Fibroblast of upper back skin (primary cell): ENCODE measurements at regions not wholly inside any gene's neighbourhood (a gene's known extent, or its start where the extent isn't known, plus 50 kb on each side); places are given as distances from the start of the nearest gene placed in this dataset.

Experiments used
- DNase-seq: peaks from one replicate; pipeline ENCODE4 v3.0.0-alpha.2; 2013

DNA sequence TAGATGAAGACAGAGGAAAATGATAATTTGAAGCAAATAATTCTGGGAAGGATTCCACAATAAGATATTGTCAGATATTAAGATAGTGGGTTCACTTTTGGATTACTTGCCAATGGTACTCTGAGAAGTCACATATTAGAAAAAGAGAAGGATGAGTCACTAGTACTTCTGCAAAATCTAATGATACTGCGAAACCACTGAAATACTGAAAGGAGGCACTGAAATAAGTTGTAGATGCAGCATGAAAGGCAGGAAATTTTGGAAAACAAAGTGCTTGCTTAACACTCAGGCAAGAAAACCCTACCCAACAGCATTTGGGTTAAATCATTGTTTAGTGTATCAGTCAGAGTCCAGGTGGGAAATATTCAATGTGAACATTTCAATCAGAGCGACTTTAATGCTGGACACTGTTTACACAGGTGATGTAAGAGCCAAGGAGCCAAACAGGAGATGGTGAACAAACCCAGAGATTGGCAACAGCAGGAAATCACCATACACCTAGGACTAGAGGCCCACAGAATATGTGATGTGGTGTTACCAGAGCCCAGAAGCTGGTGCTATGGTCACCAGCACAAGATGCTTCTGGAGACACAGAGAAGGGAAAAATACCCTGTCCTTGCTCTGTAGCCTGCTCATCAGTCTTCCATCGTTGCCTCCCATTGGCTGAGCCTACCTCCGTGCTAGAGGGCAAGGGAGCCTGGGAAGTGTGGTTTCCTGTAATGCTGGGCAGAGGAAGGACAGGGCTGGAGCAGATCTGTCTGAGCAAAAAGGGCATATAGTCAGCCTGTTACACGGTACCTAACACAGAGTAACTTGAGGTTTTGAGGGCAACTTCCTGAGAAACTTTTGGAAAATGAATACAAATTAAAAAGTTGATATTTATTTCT is 204.7 kb upstream of the ITGA4 start:
- peak; percentile 10 for DNase-seq

DNA sequence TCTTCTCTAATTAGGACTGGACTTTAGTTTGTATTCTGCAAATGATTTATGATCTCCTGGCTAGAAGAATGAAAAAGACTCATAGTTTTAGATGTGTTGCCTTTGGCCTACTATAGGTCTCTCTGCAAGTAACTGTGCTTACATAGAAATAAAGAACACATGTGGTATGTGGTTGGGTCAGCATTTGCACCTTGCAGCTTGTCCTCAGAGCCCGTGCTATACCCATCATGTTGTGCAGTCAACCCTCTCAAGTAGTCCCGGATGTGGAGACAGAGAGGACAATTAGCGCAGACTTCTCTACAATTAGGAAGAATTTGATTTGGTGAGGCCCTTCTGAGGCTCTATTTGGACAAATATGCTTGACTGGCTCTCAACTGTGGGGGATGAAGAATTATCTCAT is 203.7 kb upstream of the ITGA4 start:
- no peak for DNase-seq

DNA sequence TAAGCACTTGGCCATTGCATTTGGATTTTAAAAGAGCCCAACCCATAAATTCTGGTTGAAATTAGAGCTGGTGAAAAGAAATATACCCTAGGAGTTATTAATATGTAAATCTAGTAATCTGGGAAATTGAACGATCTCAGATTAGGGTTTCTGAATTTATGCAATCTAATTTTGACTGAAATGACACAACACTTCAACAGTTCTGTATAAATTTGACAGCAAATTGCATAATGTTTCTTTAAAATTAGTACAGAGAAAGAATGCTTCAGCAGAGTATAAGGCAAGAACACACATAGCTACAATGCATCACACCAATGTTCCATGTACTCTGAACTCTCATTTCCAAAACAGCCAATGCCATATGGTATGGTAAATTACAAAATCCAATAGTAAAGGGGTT is 201.5 kb upstream of the ITGA4 start:
- no peak for DNase-seq

DNA sequence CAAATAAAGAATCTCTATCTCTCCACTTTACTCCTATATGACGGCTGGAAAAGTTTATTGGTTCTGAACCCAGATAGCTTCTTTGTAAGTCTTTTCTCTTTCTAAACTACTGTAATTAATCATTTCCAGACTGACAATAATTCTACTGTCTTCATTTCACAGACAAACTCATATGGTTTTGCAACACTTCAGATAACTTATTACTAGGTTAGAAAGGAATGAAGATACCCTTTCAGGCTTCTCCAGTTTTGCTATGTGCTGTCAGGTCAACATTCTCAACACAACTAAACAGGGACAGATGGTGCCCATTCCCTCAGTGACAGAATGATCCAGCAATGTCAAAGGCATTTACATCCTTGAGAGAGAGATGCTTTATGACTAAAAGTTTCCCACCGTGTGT is 198.5 kb upstream of the ITGA4 start:
- peak; percentile 93 for DNase-seq

DNA sequence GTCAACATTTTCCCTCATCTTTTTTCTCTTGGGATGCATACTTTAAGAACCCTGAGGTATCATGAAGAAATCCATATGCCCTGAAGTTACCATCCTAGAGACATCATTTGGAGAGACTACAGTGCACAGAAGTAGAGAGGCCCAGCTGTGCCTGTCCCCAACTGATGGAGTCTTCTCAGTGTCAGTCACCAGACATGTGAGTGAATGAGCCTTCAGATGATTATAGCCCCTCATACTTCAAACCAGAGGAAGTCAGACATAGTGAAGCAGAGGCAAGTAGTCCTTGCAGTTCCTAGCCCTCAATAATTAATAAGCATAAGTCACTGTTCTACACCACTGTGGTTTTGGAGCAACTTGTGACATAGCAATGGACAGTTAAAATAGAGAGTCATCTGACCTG is 194.4 kb upstream of the ITGA4 start:
- no peak for DNase-seq

DNA sequence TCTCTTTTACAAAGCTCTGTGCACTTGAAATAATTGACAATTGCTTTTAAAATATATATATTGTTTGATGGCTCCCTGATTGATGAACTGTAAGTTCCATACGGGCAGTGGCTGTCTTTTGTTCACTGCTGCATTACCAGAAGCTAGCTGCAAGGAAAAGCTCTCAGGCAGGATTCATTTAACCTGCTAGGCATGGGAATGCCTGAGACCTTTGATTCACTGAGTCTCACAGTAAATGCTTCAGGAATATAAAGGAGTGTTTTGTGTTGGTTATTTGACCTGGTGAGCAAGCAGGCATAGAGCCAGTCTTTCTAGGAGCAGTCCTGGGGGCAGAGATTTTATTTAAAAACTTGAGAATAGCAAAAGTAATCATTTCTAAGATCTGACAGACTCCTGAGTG is 193.2 kb upstream of the ITGA4 start:
- no peak for DNase-seq

DNA sequence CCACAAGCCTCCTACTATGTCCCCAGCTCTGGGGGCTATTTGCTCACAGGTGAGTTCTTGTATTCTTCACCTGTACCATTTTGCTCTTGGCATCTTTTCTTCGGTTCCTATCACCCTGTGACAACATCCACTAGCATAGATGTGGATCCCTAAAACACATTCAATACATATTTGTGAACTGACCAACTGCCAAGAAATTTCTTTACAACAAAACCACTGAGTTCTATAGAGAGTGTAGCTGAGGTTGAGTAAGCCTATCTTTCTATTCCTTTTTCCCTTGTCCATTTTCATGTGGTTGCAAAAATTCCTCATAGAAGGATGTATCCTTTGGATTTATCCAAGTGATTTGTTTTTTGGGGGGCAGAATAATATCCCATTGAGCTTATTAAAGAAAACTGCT is 192.7 kb upstream of the ITGA4 start:
- peak; percentile 73 for DNase-seq

DNA sequence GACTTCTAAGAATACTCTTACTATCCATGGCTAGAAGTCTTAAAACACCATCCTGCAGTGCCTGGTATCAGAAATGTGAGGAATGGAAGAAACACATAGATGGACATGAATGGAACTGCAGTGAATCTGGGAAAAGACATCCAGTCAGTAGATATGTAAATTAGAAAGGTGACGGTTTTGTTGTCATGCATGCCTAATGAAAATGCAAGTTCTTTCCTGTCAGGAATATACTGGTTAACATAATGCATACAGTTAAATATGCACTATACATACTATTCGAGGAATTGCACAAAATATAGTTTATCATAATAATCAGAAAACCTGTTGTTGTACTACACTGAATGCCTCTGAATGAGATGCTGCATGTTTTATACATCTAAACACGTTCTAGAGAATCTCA is 190.6 kb upstream of the ITGA4 start:
- no peak for DNase-seq

DNA sequence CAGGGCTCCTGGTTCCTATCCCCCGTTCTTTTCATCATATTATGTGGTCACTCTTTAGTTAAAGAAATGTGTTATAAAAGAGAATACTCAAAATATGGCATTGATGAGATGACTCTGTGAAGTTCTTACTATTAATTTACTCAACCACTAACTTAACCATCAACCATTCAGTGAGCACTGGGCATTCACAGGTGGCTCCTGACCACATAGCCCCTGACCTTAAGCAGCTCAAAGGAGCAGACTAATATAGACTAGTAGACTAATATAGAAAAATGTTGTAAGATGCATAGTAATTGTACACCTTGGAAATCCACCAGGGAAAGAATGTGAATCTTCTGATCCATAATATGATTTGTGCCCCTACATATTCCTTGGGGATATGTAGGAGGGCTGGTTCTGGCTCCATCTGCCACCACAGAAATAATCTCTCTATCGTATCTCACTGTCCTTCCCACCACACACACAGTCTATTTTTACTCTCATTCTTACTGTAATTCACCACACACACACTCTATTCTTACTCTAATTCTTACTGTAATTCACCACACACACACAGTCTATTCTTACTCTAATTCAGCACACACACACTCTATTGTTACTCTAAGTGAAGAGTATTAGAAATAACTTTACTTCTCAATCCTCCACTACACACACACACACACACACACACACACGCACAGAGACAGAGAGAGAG is 188.9 kb upstream of the ITGA4 start:
- DNase-seq: peak; percentile 34

DNA sequence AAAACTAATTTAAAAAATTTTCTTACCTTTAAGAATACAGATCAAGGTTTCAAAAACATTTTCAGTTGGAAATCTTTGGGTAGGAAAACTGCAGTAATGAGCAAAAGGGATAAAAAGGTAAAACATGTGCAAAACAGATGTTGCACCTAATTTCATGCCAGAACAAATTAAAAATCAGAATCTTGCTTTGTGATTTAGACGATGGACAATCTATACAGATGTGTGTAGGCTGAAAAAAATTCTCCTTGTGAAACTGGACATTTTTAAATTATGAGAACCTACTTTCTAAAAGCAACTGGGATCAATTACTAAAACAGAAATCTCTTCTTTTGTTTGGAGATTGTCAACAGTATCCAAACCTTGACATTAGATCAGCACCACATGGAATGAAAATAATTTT is 183.2 kb upstream of the ITGA4 start:
- DNase-seq: no peak

DNA sequence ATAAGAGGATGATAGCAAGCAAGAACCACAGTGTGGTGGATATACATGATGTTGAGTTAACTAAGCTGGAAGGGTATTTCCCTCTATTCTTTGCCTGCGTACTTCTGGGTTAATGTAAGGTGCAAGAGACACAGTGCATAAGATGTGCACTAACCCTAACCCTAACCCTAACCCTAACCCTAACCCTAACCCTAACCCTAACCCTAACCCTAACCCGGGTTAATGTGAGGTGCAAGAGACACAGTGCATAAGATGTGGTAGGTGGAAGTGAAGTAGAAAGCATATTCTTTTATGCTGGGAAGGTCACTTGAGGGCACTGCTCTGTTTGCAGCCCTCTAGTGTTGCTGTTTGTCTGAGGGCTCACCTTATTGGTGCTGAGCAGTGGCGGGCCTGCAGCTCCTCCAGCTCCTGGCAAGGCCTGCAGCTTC is 181.5 kb upstream of the ITGA4 start:
- no peak for DNase-seq

DNA sequence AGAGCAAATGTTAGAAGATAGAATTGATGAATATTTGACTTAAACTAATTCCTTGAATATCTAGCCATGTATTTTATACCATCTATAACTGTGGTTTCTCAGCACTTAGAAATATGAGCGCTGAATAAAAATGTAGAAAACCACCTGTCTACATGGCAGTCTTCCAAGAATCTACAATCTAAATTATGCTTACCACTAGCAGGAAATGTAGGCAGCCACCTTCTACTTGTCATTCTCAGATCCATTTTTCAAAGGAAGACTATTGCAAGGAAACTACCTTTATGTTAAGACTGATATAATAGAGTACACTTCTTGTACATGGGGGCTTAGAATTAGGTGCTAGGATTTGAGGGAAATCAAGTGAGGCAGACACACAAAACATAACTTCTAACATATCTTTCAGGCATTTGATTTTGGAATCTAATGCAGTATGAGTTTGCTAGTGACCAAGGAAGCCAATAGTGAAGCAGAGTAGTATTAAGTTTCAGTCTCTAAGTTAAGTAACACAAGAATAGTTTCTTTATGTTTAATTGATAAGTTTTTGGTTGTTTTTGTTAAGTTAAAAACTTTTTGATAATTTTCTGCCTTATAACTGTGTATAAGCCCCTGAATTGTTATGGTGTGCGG is 175.9 kb upstream of the ITGA4 start:
- no peak for DNase-seq

DNA sequence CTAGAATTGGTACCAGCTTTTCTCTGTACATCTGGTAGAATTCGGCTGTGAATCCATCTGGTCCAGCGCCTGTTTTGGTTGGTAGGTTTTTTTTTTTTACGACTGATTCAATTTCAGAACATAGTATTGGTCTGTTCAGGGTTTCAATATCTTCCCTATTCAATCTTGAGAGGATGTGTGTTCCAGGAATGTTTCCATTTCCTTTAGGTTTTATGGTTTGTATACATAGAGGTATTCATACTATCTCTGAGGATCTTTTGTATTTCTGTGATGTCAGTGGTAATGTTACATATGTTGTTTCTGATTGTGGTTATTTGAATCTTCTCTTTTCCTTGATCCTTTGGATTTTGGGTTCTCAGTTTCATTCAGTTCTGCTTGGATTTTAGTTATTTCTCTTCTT is 172.1 kb upstream of the ITGA4 start:
- no peak for DNase-seq

DNA sequence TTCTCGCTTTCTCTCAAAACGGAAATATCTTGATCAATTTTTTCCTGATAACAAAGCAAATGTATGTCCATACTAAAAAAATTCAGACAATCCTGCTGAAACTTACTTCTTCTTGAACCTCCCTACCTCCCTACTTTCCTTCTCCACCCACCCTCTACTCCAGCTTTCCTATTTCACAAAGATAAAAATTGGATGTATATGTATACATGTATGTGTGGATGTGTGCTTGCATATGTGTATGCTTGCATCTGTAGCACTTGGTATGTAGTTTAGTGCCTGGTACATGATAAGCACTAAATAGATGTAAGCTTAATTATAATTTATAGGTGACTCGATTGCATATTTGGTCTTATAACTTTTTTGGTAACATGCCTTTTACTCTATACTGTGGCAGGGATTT is 167.5 kb upstream of the ITGA4 start:
- no peak for DNase-seq

DNA sequence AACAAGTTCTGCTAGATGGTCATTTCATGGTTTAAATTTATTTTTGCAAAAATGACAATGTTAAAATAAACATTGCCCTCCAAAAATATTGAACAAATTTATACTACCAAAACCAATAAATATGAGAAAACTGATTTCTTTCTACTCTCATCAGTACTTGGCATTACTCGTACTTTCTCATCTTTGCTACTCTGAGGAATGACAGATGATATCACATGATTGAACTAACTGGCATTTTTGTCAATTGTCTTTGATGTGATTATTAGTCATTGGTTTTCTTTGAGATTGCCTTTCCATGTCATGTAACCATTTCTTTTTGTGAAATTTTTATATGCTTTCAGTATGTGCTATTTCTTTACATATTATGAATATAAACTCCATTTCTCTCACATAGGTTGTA is 167.0 kb upstream of the ITGA4 start:
- no peak for DNase-seq

DNA sequence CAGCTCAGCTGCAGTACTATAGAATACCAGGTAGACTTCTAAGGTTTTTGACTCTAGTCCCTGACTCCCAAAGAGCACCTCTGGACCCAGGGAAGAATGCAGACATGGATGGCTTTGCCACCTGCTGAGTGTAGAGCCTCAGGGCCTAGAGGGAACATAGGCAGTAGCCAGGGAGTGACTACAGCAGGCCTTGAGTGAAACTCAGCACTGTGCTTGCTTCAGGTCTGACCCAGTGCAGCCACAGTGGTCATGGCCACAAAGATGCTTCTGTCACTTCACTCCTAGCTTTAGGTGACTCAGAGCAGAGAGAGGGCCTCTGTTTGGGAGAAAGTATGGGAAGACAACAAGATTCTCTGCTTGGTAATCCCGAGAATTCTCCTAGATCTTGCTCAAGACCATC is 162.2 kb upstream of the ITGA4 start:
- no peak for DNase-seq

DNA sequence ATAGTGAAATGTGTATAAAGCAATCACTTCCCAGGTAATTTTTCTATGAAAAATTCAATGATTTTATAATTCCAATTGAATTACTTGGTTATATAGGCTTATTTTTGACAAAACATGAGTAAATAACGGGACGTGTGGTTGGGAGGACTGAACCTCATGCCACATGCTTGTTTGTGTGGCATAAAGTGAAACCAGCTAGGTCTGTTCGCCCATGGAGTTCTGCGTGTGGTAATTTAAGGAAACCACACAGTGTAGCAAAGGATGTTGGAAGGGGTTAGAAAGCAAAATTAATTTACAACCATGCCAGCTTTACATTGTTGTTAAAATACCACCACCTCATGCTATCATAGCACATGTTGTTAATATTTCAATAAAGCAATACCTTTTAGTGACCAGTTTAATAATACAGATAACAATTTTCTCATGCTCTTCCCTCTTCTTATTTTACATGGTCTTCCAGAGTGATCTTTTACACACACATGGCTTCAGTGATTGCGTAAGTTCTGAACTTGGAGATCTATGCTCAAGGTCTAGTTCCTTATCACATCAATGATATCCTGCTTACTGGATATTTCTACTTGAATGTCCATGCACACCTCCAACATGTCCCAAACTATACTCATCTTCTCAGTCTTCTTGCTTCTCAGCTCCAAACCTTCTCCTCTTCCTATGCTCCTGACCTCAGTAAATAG is 156.4 kb upstream of the ITGA4 start:
- DNase-seq: no peak

DNA sequence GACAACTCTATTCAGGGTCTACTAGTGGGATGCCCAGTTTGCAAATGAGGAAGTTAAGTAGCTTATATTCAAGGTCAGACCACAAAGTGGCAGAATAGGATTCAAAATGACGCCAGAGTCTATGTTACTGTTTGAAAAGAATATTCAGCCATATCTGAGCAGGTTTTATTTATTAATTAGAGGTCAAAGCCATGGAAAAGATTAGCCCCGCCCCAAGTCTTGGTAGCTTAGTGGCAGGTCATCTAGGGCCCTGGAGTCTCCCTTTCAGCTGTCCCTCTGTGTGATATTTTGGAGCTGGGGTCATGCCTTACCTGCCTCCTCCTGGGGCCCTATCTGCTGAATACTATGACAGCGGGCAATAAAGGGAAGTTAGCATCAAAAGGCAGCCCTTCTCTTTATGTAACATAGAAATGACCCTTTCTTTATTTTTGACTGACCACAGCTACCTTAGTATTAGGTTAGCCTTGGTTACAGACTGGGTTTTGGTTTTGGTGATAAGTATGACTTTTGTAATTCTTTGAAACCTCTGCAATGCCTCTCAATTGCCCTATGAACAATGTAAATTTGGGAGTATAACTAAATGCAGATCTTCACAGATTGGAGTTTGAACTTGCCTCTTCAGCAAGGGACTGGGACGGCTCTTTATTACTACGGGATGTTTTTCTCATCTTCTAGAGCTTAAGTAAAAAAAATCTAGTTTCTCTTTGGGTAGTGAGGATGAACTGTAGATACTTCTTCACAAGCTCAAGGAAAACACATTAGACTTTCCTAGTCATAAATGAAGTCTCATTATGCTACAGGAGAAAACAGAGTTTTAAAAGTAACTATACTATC is 153.0 kb upstream of the ITGA4 start:
- no peak for DNase-seq

DNA sequence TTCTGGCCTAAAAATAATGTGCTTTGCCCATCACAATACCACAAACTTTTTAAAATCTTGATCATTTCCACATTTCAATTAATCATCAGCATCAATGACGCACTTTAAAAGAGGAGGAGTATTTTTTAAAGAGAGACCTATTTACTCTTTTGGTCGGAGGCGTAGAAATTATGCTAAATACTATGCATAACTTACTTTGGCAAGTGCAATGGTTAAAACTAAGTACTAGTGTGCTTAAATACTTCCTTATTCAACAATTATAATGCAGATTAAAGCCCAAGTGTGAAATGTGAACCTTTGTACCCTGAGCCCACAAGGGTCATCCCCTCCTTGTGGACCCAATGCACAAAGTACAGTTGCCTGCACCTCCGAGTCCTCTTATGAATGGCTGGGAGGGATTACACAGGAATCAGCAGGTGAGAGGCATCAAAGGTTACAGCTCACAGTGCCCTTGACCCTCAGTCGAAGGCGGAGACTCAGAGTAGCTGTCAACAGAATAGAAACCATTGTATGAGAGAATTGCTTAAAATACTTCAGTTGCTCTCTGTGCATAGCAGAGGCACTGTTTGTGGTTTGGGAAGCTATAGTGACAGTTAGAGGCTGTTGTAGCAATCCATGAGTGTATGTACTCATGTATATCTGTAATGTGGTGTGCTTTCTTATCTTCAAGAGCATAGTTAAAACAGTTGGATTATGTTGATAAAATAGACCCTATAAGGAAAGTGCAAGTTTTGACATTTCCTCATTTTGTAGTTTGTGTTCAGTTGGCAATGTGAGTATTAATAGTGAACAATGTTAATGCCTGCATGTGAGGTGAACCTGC is 151.7 kb upstream of the ITGA4 start:
- DNase-seq: peak; percentile 22

DNA sequence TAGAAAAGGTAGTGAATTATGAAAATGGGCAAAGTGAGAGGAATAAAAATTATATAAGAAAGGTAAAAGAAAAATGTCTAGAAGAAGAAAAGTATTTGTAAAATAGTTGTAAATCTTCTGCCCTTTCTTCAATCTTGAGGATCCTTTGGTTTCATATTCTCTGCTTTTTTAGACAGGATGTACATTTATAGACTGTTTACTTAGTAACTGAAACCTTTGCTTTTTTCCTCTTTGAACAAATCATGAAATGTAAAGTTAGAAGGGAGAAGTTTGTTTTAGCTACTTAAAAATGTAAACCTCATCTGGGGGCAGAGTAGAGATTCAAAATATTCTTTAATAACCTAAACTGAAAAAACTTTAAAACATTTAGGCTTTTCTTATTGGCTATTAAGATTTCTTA is 150.4 kb upstream of the ITGA4 start:
- no peak for DNase-seq

DNA sequence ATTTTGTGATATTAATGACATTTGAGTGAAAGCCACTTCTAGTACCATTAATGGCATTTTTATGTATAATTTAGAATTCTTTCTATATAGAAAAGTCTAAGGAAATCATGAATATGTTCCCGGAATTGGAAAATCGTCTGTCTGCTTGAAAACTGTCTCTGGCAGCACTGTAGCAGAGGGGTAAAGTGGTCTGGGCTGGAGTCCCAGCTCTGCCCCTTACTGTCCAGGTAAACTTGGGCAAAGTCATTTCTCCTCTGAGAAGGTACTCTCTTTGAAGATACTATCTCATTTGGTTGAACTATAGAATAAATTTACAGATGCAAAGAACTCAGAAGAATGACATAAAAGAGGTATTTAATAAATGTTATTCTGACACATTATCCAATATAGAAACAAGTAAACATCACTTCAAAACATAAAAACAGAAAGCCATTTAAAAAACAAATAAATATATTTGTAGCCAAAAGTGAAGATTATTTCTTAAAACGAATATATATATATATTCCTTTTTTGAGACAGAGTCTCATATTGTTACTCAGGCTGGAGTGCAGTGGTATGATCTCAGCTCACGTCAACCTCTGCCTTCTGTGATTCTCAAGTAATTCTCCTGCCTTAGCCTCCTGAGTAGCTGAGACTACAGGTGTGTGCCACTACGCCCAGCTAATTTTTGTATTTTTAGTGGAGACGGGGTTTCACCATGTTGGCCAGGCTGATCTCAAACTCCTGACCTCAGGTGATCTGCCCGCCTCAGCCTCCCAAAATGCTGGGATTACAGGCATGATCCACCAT is 149.8 kb upstream of the ITGA4 start:
- DNase-seq: no peak
